SK-N-SH treated with all-trans-retinoic acid at 6 μM for 48 hours (cell line): ENCODE measurements at regions not wholly inside any gene's neighbourhood (a gene's known extent, or its start where the extent isn't known, plus 50 kb on each side); places are given as distances from the start of the nearest gene placed in this dataset.

Experiments used
- ATAC-seq: fragments of 200-7000 bp; cut with Tn5 transposase; 3 replicates; pipeline ENCODE4 v1.9.1; 2020; ENCODE audit warnings: mild to moderate bottlenecking, moderate library complexity
- ARNTL ChIP-seq: fragments of 450-650 bp; formaldehyde crosslinking; IDR thresholded peaks from 2 replicates; pipeline ENCODE4 v1.5.0; 2020; ENCODE audit warnings: low read depth, mild to moderate bottlenecking, moderate library complexity, borderline replicate concordance
- BACH2 ChIP-seq: fragments of 250-450 bp; sonication (Bioruptor Pico); IDR thresholded peaks from 2 replicates; pipeline ENCODE4 v1.9.0; 2021; ENCODE audit warnings: mild to moderate bottlenecking, borderline replicate concordance
- CSDC2 ChIP-seq: fragments of 250-450 bp; sonication (Bioruptor Pico); IDR thresholded peaks from 2 replicates; pipeline ENCODE4 v1.5.0; 2020; ENCODE audit warnings: mild to moderate bottlenecking, moderate library complexity
- ESRRG ChIP-seq: fragments of 250-450 bp; sonication (Bioruptor Pico); IDR thresholded peaks from 2 replicates; pipeline ENCODE4 v1.6.1; 2021; ENCODE audit warnings: mild to moderate bottlenecking
- GLIS3 ChIP-seq: fragments of 250-450 bp; sonication (Bioruptor Pico); IDR thresholded peaks from 2 replicates; pipeline ENCODE4 v1.5.0; 2020; ENCODE audit warnings: mild to moderate bottlenecking, moderate library complexity
- ISL1 ChIP-seq: fragments of 250-450 bp; sonication (Bioruptor Pico); IDR thresholded peaks from 2 replicates; pipeline ENCODE4 v2.1.2; 2022; ENCODE audit warnings: mild to moderate bottlenecking, moderate library complexity
- OSR1 ChIP-seq: fragments of 250-450 bp; sonication (Bioruptor Pico); IDR thresholded peaks from 2 replicates; pipeline ENCODE4 v1.8.0; 2022; ENCODE audit warnings: moderate library complexity, mild to moderate bottlenecking, inconsistent platforms
- PPARA ChIP-seq: fragments of 250-450 bp; sonication (Bioruptor Pico); IDR thresholded peaks from 2 replicates; pipeline ENCODE4 v1.5.0; 2020; ENCODE audit warnings: mild to moderate bottlenecking, borderline replicate concordance
- RARB ChIP-seq: fragments of 250-450 bp; sonication (Bioruptor Pico); IDR thresholded peaks from 2 replicates; pipeline ENCODE4 v1.8.0; 2021; ENCODE audit warnings: mild to moderate bottlenecking, moderate library complexity
- SNAI2 ChIP-seq: fragments of 250-450 bp; sonication (Bioruptor Pico); IDR thresholded peaks from 2 replicates; pipeline ENCODE4 v1.5.0; 2020; ENCODE audit warnings: mild to moderate bottlenecking, moderate library complexity
- TOX ChIP-seq: fragments of 250-450 bp; sonication (Bioruptor Pico); IDR thresholded peaks from 2 replicates; pipeline ENCODE4 v1.8.0; 2021; ENCODE audit warnings: mild to moderate bottlenecking, moderate library complexity, borderline replicate concordance
- ZC3H10 ChIP-seq: fragments of 250-450 bp; sonication (Bioruptor Pico); IDR thresholded peaks from 2 replicates; pipeline ENCODE4 v1.5.1; 2021; ENCODE audit warnings: mild to moderate bottlenecking, moderate library complexity
- ZFP3 ChIP-seq: fragments of 250-450 bp; sonication (Bioruptor Pico); IDR thresholded peaks from 2 replicates; pipeline ENCODE4 v1.5.0; 2020; ENCODE audit warnings: mild to moderate bottlenecking, moderate library complexity
- ZNF565 ChIP-seq: fragments of 450-650 bp; formaldehyde crosslinking; conservative IDR thresholded peaks from 2 replicates; pipeline ENCODE4 v1.5.0; 2020; ENCODE audit warnings: low read depth, mild to moderate bottlenecking, moderate library complexity
- ZNF70 ChIP-seq: fragments of 450-650 bp; formaldehyde crosslinking; IDR thresholded peaks from 2 replicates; pipeline ENCODE4 v1.5.0; 2020; ENCODE audit warnings: mild to moderate bottlenecking, moderate library complexity
- ZNF8 ChIP-seq: fragments of 450-650 bp; formaldehyde crosslinking; IDR thresholded peaks from 2 replicates; pipeline ENCODE4 v1.5.0; 2020; ENCODE audit warnings: mild to moderate bottlenecking, moderate library complexity
- TF ChIP-seq, protein P1 (sequence below): fragments of 250-450 bp; sonication (Bioruptor Pico); IDR thresholded peaks from 2 replicates; pipeline ENCODE4 v1.5.1; 2021; ENCODE audit warnings: mild to moderate bottlenecking, moderate library complexity
- TF ChIP-seq, protein P2 (sequence below): fragments of 250-450 bp; sonication (Bioruptor Pico); IDR thresholded peaks from 2 replicates; pipeline ENCODE4 v1.5.1; 2020; ENCODE audit warnings: low read depth, mild to moderate bottlenecking, moderate library complexity
- TF ChIP-seq, protein P3 (sequence below): fragments of 250-450 bp; sonication (Bioruptor Pico); IDR thresholded peaks from 2 replicates; pipeline ENCODE4 v1.5.0; 2020; ENCODE audit warnings: mild to moderate bottlenecking, moderate library complexity
- TF ChIP-seq, protein P4 (sequence below): fragments of 250-450 bp; sonication (Bioruptor Pico); IDR thresholded peaks from 2 replicates; pipeline ENCODE4 v1.8.0; 2021; ENCODE audit warnings: low read depth, mild to moderate bottlenecking, moderate library complexity, borderline replicate concordance

DNA sequence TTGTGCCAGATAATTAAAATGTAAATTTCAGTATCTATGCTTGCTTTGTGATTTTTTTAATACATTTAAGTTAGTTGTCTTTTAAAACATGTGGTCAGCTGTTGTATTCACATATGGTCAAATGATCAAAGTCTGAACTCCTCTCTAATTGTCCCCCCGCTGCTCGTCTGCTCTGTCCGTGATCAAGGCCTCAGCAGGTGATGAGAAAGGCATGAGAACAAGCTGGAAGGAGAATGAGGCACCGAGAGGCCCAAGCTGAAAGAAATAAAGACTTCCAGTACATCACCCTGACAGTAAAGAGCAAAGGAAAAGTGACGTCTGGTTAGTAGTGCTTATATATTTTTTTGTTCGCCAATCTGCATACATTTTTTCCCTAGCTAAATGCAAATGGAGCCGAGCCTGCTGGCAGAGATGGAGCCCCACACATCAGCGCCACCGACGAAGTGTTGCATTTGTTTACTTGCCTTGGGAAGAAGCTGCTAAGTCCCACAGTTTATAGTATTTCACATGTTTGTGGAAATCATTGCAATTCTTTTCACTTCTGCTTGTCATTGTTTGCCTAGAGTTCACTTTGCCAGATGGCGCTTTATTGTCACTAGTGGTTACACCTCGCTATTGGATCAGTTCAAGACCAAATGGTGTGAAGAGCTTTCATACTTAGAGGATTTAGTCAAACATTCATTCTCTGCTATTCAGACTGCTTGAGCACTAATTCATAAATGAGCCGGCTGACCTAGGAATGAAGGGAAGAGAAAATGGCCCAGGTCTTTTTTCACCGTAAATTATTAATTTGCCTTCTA lies 181.5 kb downstream of the ZIC3 start:
- ATAC-seq = no peak
- TF ChIP-seq ZC3H10 (CRISPR knock-in tag) (no peak), ESRRG (CRISPR knock-in tag) (no peak), BACH2 (CRISPR knock-in tag) (no peak), ISL1 (CRISPR knock-in tag) (no peak), ZNF70 (CRISPR knock-in tag) (no peak), ZNF8 (CRISPR knock-in tag) (no peak), PPARA (CRISPR knock-in tag) (no peak)
- TF ChIP-seq, protein P1, sequence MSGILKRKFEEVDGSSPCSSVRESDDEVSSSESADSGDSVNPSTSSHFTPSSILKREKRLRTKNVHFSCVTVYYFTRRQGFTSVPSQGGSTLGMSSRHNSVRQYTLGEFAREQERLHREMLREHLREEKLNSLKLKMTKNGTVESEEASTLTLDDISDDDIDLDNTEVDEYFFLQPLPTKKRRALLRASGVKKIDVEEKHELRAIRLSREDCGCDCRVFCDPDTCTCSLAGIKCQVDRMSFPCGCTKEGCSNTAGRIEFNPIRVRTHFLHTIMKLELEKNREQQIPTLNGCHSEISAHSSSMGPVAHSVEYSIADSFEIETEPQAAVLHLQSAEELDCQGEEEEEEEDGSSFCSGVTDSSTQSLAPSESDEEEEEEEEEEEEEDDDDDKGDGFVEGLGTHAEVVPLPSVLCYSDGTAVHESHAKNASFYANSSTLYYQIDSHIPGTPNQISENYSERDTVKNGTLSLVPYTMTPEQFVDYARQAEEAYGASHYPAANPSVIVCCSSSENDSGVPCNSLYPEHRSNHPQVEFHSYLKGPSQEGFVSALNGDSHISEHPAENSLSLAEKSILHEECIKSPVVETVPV = no peak
- TF ChIP-seq, protein P2, sequence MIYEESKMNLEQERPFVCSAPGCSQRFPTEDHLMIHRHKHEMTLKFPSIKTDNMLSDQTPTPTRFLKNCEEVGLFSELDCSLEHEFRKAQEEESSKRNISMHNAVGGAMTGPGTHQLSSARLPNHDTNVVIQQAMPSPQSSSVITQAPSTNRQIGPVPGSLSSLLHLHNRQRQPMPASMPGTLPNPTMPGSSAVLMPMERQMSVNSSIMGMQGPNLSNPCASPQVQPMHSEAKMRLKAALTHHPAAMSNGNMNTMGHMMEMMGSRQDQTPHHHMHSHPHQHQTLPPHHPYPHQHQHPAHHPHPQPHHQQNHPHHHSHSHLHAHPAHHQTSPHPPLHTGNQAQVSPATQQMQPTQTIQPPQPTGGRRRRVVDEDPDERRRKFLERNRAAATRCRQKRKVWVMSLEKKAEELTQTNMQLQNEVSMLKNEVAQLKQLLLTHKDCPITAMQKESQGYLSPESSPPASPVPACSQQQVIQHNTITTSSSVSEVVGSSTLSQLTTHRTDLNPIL = no peak
- TF ChIP-seq, all 23 proteins: peak for 0

DNA sequence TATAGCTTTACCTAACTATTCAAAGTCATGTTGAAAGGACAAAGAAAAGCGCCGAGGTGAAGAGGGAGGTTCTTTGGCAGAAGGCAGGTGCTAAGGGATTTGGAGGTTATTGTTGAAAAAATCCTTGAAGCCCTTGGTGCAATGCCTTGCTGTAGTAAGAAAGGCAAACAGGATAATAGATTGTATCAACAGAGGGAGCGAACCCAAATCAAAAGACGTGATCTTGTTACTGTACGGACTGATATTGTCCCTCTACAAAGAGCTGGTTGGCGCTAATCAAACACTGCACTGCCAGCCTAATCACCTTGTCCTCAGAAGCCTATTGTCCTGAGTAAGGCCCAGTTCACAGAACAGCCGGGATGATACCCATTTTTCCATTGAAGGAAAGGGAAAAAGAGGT lies 182.9 kb downstream of the ZIC3 start:
- ATAC-seq = no peak
- TF ChIP-seq RARB (CRISPR knock-in tag) (no peak), OSR1 (CRISPR knock-in tag) (no peak), ZFP3 (CRISPR knock-in tag) (no peak), CSDC2 (CRISPR knock-in tag) (no peak), SNAI2 (CRISPR knock-in tag) (no peak), ZNF565 (CRISPR knock-in tag) (no peak), ZC3H10 (CRISPR knock-in tag) (no peak)
- TF ChIP-seq, protein P3, sequence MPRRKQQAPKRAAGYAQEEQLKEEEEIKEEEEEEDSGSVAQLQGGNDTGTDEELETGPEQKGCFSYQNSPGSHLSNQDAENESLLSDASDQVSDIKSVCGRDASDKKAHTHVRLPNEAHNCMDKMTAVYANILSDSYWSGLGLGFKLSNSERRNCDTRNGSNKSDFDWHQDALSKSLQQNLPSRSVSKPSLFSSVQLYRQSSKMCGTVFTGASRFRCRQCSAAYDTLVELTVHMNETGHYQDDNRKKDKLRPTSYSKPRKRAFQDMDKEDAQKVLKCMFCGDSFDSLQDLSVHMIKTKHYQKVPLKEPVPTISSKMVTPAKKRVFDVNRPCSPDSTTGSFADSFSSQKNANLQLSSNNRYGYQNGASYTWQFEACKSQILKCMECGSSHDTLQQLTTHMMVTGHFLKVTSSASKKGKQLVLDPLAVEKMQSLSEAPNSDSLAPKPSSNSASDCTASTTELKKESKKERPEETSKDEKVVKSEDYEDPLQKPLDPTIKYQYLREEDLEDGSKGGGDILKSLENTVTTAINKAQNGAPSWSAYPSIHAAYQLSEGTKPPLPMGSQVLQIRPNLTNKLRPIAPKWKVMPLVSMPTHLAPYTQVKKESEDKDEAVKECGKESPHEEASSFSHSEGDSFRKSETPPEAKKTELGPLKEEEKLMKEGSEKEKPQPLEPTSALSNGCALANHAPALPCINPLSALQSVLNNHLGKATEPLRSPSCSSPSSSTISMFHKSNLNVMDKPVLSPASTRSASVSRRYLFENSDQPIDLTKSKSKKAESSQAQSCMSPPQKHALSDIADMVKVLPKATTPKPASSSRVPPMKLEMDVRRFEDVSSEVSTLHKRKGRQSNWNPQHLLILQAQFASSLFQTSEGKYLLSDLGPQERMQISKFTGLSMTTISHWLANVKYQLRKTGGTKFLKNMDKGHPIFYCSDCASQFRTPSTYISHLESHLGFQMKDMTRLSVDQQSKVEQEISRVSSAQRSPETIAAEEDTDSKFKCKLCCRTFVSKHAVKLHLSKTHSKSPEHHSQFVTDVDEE (CRISPR knock-in tag) = no peak
- TF ChIP-seq, protein P1 = no peak
- TF ChIP-seq, protein P4, sequence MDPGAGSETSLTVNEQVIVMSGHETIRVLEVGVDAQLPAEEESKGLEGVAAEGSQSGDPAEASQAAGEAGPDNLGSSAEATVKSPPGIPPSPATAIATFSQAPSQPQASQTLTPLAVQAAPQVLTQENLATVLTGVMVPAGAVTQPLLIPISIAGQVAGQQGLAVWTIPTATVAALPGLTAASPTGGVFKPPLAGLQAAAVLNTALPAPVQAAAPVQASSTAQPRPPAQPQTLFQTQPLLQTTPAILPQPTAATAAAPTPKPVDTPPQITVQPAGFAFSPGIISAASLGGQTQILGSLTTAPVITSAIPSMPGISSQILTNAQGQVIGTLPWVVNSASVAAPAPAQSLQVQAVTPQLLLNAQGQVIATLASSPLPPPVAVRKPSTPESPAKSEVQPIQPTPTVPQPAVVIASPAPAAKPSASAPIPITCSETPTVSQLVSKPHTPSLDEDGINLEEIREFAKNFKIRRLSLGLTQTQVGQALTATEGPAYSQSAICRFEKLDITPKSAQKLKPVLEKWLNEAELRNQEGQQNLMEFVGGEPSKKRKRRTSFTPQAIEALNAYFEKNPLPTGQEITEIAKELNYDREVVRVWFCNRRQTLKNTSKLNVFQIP (CRISPR knock-in tag) = no peak

DNA sequence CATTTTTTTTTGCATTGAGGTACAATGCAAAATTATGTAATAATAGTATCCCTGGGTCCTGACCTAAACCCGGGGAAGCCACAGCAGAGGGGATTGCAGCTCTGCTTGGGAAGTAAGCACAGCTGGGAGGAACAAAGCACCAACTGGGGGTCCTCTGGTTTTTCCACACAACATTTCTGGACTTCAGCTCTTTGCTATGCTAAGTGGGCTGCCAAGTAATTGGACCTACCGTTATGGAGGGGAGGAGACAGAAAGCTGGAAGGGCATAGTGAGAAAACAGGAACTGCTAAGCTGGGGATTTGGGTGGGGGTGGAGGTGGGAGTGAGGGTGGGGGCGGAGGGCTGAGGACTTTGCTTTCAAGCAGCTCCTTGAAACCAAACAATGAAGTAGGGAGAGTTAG lies 183.3 kb downstream of the ZIC3 start:
- no peak for ATAC-seq
- no peak for TF ChIP-seq CSDC2 (CRISPR knock-in tag)
- TF ChIP-seq TOX = no peak
- TF ChIP-seq, protein P4 (CRISPR knock-in tag) = no peak
- no peak for TF ChIP-seq GLIS3 (CRISPR knock-in tag)
- no peak for TF ChIP-seq RARB (CRISPR knock-in tag)
- TF ChIP-seq, protein P1 = no peak
- TF ChIP-seq ZNF70 (CRISPR knock-in tag) = no peak
- no peak for TF ChIP-seq BACH2 (CRISPR knock-in tag)
- TF ChIP-seq ISL1 (CRISPR knock-in tag) = no peak
- TF ChIP-seq, protein P3 (CRISPR knock-in tag) = no peak
- TF ChIP-seq ZC3H10 (CRISPR knock-in tag) = no peak
- no peak for TF ChIP-seq ARNTL (CRISPR knock-in tag)
- TF ChIP-seq ZNF565 (CRISPR knock-in tag) = no peak
